HPDE6-E6E7 (cell line): ENCODE measurements at regions not wholly inside any gene's neighbourhood (a gene's known extent, or its start where the extent isn't known, plus 50 kb on each side); places are given as distances from the start of the nearest gene placed in this dataset.

Source experiments
- DNase-seq: peaks from one replicate; pipeline ENCODE4 v3.0.0; 2011; ENCODE audit warnings: missing footprints; ENCODE audit errors: extremely low spot score

DNA sequence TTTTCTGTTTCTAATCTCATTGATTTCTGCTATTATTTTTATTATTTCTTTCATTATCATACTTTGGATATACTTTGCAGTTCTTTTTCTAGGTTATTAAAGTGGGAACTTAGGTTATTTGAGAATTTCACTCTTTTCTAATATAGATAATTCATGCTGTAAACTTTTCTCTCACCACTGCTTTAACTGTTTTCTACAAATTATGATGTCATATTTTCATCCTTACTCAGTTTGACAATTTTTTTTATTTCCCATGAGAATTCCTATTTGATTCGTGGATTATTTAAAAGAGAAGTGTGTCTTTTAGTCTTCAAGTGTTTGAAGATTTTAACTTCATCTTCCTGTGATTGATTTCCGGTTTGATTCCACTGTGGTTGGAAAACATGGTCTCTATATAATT lies 336.8 kb upstream of the SALL1 start:
- DNase-seq: no peak

DNA sequence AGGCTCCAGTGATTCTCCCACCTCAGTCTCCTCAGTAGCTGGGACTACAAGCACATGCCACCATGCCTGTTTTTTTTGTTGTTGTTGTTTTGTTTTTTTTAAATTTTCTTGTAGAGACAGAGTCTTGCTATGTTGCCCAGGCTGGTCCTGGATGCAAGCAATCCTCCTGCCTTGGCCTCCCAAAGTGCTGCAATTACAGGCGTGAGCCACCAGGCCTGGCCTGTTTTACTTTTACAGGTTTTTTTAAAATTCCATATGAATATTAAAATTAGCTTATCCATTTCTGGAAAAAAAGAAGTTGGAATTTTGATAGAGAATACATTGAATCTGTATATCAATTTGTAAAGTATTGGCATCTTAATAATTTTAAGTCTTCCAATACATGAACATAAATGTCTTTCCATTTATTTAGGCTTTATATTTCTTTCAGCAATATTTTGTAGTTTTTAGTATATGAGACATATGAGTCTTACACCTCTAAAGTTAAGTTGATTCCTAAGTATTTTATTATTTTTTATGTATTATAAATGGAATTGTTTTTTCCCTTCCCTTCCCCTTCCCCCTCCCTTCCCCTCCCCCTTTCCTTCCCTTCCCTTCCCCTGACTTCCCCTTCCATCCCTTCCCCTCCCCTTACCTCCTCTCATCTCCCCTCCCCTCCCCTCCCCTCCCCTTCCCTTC lies 323.5 kb upstream of the SALL1 start:
- DNase-seq: no peak

DNA sequence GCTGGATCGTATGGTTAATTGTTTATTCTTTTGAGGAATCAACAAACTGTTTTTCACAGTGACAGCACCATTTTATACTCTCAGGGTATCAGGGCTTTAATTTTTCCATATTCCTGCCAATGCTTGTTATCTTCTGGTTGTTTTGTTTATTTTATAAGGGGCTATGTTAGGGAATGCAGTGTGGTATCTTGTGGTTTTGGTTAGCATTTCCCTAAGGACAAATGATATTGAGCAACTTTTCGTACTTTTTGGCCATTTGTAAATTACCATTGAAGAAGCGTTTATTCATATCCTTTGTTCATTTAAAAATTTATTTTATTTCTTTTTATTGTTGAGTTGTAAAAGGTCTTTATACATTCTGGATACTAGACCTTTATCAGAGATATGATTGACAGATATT lies 322.0 kb upstream of the SALL1 start:
- no peak for DNase-seq

DNA sequence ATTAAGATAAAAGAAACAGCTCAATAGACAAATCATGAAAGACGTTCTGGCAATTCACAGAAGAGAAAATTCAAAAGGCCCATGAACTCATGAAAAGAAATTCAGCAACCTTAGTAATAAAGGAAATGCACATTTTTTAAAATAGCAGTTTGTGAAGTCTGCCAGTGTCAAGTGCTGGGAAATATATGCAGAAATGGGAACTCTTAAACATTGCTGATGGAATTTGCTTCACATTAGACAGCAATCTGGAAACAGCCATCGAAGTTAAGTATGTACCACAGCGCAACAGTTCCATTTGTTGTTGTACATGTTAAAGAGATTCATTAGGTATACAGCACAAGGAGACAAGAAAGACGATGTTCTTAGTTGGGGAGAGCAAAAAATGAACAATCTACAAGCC lies 319.4 kb upstream of the SALL1 start:
- DNase-seq: no peak

DNA sequence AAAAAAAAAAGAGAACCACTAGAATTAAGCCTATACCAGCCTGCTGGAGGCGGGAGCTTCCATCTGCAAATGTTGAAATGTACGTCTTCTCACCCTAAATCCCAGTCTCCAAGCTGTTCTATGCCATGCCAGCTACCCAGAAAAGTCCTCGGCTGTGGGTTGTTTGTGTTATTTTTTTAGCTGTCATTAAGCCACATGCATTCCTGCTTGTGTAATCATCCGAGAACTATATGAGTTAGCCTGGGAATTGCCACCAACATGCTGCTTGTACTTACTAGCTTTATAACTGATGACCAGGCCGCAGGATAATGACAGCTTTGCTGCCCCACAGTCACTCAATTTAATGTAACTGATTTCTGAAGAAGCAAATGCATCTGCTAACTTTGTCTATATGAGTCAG lies 313.9 kb upstream of the SALL1 start:
- no peak for DNase-seq

DNA sequence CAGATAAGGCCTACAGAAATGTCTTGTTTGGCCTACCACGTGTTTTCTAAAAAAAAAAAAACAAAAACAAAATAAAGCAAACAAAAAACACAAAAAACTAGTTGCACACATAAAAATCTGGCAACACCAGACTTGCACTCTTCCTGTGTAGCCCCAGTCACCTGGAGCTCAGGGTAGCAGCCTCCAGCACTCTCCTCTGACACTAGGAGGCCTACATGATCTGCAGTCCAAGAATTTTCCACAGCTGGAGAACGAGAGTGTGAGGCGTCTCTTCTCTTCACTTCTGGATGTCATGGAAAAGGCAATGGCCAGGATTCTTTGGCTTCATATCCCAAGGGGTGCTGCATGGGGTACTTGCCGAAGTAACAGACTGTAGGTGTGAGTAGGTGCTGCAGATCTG lies 310.2 kb upstream of the SALL1 start:
- DNase-seq: no peak

DNA sequence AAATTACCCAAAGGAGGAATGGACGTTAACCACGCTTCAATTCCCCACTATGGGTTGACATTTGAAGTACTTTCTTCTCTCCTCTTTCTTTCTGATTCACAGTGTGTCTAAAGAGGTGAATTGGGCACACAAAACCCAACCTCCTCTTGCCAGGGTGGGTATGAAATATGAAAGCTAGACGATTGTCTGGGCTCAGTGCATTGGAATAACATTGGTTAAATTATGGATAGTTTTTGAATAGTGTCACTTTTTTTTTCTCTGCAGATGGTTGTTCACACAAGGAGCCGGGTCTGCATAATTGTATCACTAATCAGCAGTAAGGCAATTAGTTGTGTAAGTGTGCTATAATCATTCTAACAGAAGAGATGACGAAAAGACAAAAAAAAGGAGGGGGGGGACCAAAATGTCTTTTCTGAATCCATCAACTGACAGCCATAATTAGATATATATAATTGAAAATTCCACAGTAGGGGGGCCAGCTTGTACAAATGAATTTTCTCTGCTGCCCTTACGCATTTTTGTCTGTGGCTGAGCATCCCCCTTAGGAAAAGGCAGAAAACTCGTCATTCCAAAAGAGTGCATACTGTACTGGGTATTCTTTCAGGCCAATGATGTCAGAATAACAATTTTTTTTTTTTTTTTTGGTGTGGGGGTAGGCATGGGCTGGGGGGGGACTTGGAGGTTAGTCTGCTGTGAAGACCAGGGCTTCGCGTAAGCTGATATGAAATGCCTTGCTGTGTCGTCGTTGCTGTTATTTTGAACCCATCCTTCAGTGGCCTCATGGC lies 307.5 kb upstream of the SALL1 start:
- DNase-seq: no peak

DNA sequence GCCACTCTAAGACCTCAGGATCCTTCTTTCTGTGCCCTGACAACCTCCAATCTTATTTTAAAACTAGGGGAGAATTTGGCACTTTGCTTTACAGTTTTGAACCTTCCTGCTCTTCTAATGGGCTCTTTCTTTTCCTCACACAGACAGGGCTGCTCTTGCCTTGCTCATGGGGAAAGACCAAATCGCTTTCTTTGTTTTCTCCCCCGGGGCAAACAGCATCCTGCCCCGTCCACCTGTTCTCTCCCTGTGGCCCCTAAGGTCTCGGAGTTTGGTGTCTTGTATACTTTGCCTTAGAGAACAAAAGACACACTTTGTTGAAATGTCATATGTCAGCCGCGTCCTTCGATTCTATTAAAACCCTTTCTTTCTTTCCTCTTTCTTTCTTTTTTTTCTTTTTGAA lies 306.7 kb upstream of the SALL1 start:
- no peak for DNase-seq

DNA sequence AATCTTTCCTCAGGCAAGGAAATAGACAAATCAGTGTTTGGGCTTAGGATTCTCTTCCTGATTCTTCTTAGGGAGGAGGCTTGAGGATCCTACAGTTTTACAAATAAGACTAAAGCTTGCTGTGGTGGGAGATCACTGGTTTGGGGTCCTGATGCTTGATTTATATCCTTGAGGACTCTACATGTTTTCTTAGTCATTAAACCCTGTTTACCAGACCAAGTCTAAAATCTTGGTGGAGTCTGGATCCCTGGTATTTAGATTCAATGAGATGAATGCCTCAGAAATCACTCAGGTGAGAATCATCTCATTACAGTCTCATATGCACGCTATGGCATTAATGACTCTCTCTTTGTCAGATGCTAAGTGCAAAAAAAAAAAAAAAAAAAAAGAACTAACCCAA lies 304.3 kb upstream of the SALL1 start:
- no peak for DNase-seq

DNA sequence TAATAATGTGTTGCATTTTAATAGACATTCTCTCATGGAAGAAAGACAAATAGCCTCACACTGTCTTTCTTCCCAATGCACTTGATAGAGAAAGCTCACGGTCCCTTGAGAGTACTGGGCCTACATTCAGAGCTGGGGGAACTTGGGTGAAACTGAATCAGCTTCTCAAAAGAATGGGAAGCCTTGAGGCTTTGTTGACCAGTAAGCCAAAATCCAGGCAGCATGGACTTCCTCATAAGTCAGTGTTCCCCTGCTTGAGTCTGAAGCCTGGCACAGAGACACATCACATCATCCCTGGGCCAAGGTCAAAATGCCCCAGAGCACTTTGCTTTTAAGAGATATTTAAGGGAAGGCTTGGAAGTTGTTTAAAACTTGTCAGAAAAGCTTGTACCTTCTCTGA lies 302.2 kb upstream of the SALL1 start:
- no peak for DNase-seq

DNA sequence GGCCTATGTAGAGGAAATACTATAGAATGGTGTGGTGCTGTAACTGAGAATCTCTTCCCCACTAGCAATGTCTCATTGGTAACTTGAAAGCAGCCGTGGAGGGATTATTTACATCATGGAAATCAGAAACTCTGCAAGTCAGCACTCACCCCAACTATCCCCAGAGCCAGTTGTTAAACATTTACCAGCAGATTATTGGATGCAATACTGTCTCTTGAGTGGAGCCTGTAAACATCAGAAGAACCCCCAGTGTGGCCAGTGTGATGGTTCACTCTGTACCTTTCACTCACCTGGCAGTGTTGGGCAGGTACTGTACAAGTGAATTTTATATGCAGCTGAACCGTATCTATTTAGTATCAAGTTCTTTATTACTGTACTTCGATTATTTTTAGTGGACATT lies 299.8 kb upstream of the SALL1 start:
- no peak for DNase-seq

DNA sequence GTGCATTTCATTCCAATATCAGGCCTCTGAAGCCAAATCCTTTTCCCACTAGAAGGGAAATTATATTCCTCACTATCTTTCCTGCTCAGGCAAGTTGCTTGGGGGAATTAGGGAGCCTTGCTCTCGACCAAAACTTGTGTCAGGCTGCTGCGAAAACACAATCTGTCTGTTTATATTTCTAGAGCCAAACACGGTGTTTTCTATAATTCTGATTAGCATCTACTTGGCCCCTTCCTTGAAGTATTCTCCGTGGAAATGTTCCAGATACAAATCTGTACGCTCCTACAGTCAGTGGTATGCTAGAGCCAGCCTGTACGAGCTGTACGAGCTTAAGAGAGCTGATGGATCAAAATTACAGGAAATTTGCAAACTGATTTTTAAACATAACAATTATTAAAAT lies 299.3 kb upstream of the SALL1 start:
- DNase-seq: no peak

DNA sequence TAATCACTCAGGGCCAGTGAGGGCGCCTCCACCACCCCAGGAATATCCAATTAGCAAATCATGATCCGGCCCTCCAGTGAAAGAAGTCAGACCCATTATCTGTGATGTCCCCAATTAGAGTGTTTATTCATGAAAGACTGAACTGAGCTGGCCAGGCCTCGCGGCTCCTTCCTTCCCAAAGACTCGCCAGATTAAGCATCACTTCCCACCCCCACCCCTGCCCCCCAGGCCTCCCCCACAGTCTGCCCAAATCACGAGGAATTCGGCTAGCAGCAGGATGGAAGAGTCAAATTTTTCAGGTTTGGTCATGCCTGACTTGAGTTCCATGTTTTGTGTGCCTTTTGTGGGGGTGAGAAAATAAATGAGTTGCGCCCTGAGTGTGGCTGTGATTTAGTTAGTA lies 298.4 kb upstream of the SALL1 start:
- no peak for DNase-seq

DNA sequence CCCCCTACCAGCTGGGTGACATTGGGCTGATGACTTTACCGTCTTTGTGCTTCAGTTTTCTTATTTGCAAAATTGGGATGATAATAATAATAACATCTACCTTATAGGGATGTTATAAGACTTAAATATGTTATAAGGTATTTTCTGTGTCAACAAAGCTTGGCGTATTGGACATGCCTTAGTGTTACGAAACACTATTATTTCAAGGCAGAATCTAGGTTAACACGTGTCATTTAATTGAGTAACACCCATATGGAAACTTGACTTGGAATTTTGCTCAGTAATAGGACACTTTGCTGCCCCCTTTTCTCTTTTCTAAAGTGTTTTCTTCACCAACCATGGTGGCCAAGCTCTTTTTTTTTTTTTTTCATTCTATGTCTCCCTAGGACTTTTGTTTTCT lies 294.2 kb upstream of the SALL1 start:
- no peak for DNase-seq

DNA sequence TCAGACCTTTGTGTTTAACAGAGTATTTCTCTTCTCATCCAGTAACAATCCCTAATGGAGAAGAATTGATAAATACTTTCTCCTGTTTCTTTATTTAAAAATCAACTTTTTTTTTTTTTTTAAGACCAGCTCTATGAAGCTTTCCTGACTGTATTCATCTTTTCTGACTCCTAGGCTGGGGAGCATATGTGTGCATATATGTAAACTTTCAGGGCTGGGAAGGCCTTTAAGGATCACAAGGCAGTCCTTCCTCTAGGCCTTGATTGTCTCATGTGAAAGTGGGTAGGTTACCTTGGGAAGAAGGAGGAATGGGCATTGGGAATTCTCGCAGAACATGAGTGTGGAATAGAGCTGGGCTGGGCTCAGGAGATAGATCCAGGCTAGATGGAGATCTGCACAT lies 292.9 kb upstream of the SALL1 start:
- no peak for DNase-seq

DNA sequence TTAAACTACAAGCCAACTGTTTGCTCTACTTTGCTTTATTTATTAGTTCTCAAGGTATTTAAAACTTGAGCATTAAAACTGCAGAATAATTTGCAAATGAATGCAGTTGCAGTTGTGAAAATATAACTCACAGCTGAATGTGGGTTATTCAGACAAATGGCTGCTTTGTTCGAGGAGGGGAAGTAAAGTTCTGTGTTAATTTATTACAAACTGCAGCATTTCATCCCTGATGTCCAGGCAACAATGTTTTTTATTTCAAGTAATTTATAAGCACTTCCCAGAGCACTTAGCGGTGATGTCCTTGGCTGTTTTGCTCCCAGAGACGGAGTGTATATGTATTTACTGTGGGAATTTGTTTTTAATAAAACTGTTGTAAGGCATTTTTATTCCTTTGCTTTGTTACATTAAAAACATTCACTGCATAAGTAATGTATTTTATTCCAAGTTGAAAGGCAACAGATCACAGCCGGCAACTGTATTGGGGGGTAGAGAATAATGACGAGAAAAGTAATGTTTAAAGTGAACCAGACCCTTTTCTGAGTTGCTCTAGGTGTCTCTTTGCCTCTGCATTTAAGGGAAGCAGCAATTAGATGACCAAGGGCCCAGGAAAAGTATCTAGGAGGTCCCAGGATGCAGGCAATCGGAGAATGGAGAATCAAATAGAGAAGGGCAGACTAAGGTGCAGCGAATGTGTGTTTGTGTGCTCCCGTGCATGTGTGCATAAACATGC lies 291.2 kb upstream of the SALL1 start:
- DNase-seq: no peak

DNA sequence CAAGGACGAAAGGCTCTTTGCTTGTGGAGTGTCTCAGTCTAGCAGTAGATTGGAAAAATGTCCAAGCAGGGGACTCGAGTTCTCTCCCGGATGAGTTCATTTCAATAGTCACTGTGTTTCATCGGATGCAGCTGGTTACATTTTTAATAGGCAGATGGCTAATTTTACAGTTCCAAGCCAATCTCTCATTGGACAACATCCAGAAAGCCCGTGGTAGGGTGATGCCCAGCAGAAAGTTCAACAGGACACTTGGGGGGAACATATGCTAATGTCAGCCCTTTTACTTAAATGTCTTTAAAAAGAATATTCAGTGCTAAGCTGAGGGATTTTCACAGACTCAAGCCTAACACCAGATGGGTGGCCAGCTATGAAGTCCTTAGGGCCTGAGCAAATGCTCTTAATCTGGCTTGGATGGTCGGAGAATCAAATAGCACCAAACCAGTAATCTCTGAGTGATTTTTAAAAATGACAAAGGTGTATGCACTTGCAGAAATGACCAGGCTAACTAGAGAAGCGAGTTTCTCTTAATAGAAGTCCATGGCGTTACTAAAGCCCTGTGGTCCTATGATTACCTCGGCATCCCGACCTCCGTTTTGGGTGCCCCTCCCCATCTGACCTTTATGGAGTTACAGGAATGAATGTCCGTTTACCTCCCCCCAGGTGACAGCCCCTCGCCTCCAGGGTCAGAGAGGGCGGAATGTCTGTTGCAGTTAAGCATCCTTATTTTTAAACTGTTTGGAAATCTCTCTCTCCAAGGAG lies 289.2 kb upstream of the SALL1 start:
- DNase-seq: no peak

DNA sequence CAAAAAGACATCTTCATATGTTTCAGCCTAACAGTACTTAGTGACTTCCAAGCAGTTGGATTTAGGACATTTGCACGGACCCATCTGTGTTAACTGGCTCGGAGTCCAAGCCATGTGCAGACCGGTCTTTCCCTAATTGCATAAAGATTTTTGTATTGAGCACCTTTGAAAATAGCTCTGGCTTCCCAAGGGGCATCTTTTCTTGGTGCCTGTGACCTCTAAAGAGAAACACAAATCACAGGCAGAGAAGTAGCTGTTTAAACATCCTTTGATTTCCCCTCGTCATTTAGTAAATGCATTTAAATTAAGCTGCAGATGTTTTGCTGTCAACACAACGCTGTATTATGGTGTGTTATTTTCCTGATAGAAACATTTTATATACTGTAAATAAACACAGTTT lies 288.2 kb upstream of the SALL1 start:
- DNase-seq: no peak

DNA sequence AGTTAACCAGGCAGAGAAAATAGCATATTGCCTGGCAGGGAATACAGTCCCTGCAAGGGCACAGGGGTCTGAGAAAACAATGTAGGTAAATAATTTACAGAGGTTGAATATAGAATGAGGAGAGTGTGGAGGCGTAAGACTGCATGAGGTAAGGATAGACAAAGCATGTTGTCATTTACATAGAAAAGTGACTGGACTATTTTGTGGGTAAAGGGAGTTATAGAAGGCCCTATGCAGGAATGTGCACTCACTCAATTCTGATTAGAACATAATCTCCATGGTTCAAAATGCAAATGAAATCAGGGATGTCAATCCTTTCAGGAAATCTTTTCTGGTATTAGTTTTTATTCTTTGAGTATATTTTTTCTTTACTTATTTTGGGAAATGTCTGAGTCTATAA lies 285.7 kb upstream of the SALL1 start:
- no peak for DNase-seq

DNA sequence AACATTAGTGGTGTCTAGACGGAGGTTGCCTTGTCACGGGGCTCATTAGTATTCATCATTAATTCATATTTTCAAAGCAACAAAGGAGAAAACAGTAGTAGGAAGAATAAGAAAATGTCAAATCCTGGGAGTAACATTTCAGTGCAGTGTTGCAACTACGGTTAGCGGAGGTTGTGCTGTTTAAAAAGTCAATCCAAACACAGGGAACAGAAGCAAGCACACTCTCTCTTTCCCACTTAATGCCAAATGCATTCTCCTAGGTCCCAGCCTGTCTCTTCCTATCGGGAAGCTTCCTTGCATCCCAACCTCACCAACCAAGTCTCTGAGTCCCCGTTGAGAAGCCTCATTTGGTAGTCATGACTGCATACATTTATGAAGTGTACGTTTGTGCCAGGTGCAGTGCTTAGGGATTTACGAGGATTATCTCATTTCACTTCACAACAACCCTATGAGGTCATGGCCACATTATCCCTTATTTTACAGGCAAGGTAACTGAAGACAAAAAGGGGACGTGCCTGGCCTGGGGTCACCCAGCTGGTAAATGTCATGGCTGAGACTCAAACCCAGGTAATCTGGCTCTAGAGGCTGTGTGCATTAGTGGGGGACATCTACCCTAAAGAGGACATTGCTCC lies 283.6 kb upstream of the SALL1 start:
- DNase-seq: no peak

DNA sequence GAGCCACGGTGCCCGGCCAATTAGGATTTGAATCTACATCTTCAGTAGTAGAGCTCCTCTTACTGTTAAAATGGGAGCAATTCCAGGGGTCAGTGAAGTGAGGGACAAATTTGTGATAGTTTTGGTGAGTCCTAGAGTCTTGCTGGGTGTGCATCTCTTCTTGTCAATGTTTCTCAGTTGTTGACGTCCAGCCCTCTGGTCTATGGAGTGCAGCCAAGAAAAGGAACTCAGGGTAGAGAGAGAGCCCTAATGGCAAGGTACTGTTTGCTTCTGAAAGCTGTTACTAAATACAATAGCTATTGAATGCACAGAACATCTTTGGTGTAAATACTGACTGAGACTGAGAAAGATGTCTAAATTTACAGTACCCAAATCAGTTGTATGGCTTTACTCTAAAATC lies 282.5 kb upstream of the SALL1 start:
- no peak for DNase-seq
